ENCODE measurements at regions not wholly inside any gene's neighbourhood (a gene's known extent, or its start where the extent isn't known, plus 50 kb on each side); places are given as distances from the start of the nearest gene placed in this dataset.
"Not testable (repeated sequence)": the region's sequence is repeated elsewhere in the genome, so short reads cannot be mapped to it uniquely, and the experiment has no call there.

DNA sequence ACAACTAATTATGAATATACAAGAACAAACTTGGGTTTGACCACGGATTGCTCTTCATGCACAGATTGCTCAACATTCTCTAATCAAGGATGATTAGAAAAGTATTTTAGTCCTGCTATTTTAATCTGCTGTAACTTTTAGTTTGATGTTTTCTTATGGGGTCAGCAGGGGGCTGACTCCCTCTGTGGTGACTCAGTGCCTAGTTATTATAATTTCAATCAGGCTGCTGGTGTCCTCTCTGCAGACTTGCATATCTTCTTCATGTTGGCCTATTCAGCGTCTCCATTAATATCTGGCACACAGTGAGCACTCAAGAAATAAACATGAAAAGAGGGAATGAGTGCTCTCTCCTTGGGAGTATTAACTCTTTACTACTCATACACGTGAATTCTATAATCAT lies 223.8 kb upstream of the DDI1 start:
- no peak for FAIRE-seq
- no peak for DNase-seq (ENCODE audit: insufficient read length, low spot score)
- no peak for TF ChIP-seq POLR2A (IDR thresholded peaks at IDR 0.05; ENCODE audit: low read depth, low read length)

DNA sequence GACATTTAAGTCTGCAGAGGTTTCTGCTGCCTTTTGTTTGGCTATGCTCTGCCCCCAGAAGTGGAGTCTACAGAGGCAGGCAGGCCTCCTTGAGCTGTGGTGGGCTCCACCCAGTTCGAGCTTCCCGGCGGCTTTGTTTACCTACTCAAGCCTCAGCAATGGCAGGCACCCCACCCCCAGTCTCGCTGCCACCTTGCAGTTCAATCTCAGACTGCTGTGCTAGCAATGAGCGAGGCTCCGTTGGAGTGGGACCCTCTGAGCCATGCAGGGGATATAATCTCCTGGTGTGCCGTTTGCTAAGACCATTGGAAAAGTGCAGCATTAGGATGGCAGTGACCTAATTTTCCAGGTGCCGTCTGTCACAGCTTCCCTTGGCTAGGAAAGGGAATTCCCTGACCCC lies 216.1 kb upstream of the DDI1 start:
- FAIRE-seq; DNase-seq (ENCODE audit: insufficient read length, low spot score): not testable (repeated sequence)

DNA sequence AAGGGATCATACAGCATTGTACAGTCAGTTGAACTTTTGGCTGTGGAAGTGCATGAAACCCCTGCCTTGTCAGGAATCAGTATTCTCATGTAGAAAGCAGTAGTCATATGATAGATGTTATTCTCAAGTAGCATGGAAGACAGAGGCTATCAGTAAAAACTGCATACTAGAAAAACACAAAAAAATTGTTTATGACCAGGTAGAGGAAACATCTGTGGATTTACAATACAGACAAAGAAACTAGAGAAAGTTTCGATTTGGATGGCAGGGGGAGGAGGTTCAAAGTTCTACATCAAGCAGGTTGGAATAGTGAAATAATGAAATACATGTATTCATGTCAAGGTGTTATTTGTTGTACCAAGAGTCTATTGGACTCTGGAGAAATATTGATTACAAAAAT lies 212.3 kb upstream of the DDI1 start:
- no peak for TF ChIP-seq POLR2A (IDR thresholded peaks at IDR 0.05; ENCODE audit: low read depth, low read length)
- FAIRE-seq (no peak), DNase-seq (ENCODE audit: insufficient read length, low spot score) (no peak)

DNA sequence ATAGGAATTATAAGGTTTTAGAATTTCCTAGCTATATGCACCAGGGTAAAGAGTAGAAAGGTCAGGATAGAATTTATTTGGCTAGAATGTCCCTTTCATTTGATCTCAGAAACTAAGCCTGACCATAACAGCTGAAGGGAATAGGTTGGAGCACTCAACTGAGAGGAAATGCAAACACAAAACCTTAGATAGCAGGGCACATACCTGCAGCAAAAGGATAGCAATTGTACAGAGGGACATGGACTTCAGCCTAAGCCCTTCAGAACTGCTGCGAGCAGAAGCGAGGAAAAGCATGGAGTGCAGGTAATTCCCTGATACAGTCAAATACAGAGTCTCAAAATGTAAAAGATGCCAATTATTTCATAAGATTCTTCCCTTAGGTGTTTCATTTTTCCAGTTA lies 211.0 kb upstream of the DDI1 start:
- FAIRE-seq (no peak), DNase-seq (ENCODE audit: insufficient read length, low spot score) (no peak)
- TF ChIP-seq POLR2A (IDR thresholded peaks at IDR 0.05; ENCODE audit: low read depth, low read length), result no peak

DNA sequence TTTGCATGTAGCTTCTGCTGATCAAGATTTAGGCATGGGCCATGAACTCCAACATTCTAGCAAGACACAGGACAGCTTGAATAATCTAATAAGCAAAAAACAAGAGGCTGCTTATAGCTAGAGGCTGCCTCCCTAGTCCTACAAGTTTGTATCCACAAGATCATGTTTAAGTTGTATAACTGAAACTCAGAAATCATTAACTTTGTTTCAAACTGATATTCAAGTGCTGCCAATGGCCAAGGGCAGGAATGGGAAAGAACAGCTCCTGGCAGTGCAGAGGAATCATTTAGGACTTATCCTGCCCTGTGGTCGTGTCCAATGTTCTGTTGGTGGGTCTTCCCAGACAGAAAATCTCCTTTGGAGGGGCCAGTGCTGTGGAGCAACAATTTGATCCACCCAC lies 209.6 kb upstream of the DDI1 start:
- no peak for TF ChIP-seq POLR2A (IDR thresholded peaks at IDR 0.05; ENCODE audit: low read depth, low read length)
- FAIRE-seq (no peak), DNase-seq (ENCODE audit: insufficient read length, low spot score) (no peak)

DNA sequence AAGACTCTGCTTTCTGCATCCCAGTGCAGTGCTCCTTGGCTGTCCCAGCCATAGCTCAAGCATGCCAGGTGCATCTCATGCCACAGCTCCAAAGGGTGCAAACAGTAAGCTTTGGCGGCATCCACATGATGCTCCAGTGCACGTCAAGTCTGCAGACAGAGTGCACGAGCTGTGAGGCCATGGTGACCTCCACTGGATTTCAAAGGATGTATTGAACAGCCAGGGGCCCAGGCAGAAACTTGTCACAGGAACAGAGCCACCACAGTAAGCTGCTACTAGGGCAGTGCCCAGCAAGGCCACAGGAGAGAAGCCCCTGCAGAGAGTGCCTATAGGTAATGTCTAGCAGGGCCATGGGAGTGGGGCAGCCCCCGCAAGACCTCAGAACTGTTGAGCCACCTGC lies 206.8 kb upstream of the DDI1 start:
- FAIRE-seq (no peak), DNase-seq (ENCODE audit: insufficient read length, low spot score) (no peak)
- TF ChIP-seq POLR2A (IDR thresholded peaks at IDR 0.05; ENCODE audit: low read depth, low read length), result no peak

DNA sequence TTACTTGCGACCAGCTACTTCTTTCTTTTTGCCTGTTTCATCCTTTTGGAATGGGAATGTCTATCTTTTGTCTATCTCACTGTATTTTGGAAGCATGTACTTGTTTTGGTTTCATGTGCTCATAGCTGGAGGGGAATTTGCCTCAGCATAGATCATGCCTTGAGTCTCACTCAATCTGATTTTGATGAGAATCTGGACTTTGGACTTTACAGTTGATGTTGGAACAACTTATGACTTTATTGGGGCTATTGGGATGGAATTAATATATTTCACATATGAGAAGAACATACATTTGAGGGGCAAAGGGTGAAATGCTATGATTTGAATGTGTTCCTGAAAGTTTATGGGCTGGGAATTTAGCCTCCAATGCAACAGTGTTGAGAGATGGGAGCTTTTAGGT lies 206.2 kb upstream of the DDI1 start:
- TF ChIP-seq POLR2A (IDR thresholded peaks at IDR 0.05; ENCODE audit: low read depth, low read length), result no peak
- FAIRE-seq (no peak), DNase-seq (ENCODE audit: insufficient read length, low spot score) (no peak)

DNA sequence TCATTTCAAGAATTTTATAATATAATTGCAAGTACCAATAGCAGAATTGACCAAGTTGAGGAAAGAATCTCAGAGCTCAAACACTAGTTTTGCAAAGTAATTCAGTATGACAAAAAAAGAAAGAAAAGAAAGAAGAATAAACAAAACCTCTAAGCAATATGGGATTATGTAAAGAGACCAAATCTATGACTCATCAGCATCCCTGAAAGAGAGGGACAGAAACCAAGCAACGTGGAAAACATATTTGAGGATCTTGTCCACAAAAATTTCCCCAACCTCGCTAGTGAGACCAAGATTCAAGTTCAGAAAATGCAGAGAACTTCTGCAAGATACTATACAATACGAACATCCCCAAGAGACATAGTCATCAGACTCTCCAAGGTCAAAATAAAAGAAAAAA lies 203.7 kb upstream of the DDI1 start:
- DNase-seq (ENCODE audit: insufficient read length, low spot score) (no peak), FAIRE-seq (no peak)
- TF ChIP-seq POLR2A (IDR thresholded peaks at IDR 0.05; ENCODE audit: low read depth, low read length), result no peak

DNA sequence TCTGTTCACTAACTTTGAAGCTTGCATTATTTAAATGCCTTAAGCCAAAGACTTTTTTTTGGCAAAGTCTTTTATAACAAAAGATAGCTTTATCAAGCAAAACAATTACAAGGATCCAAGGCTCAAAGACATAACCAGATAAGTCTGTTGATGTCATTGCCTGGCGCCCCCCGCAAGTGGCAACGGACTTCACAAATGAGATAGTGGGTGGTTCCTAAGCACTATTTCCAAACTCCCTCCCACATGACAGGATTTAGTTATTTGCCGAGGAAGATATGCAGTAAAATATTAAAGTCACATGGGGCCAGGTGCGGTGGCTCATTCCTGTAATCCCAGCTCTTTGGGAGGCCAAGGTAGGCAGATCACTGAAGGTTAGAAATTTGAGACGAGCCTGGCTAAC lies 194.2 kb upstream of the DDI1 start:
- TF ChIP-seq POLR2A (IDR thresholded peaks at IDR 0.05; ENCODE audit: low read depth, low read length), result no peak
- FAIRE-seq (no peak), DNase-seq (ENCODE audit: insufficient read length, low spot score) (no peak)

DNA sequence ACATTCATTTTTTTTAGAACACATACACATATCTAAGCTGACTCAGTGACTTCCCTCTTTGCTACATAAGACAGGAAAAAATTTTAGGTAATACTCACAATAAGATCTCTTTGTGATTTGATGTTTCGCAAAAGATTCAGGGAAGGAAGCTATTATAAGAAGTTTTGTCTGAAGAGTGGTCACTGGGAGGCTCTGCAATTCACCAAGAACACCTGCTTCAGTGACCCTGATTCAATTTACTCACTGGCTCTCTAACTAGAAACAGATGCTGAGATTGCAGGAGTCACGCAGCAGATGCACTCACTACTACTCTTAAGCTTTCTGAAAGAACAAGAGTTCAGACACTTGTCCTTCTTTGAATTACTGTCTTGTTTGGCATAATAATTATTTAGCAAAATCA lies 193.6 kb upstream of the DDI1 start:
- FAIRE-seq, result no peak
- no peak for TF ChIP-seq POLR2A (IDR thresholded peaks at IDR 0.05; ENCODE audit: low read depth, low read length)
- no peak for DNase-seq (ENCODE audit: insufficient read length, low spot score)

DNA sequence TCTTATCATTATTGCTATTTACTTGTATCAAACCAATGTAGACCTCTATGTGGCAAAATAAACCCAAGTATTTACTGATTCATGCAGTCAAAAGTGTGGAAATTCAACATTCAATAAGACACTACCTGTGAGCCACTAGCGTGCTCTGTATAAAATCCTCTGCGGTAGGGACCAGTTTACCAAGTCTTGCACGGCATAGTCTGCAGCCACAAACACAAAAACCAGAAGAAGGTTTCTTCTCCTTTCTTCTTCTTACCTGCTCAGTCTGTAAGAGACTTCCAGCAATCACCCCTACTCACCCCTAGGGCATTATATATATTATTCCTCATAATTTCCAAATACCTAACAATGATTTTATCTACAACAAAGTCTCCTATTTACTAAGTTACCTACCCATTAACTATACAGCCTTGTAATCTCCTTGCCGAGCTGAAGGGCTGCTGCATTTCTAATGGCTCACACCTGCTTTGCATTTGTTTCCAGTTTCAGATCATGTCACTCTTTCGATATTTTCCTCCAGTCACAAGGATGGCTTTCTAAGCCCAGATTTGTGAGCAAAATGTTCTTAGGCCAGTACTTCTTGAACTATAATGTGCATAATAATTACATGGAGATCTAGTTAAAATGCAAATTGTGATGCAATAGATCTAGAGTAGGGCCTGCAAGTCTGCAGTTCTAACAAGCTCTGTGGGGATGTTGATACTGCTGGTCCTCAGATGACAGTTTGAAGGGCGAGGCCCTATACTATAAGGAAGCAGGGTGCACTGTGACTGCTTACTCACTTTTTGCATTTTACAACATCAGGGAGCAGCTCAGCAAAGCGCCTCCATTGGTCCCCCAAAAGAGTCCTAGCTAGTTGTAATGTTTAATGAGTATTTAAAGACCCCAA lies 191.9 kb upstream of the DDI1 start:
- FAIRE-seq (no peak), DNase-seq (ENCODE audit: insufficient read length, low spot score) (no peak)
- TF ChIP-seq POLR2A (IDR thresholded peaks at IDR 0.05; ENCODE audit: low read depth, low read length), result no peak

DNA sequence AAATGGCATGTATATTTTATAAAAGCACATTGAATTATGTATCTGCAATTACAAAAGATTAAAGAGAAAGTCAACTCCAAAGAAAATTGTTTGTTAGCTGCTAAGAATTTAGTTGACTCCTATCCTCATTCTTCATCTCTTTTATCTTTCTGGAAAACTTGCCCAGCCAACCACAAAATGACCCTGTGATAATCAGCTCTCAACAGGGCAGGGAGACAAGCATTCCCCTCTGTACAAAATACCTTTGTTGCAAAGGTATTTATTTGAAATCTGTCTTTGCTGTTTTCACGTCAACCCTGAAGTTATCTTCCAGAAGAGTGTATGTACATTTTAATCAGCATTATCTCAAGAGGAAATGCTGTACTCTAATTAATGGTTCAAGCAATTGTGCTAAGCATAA lies 191.1 kb upstream of the DDI1 start:
- FAIRE-seq (no peak), DNase-seq (ENCODE audit: insufficient read length, low spot score) (no peak)
- no peak for TF ChIP-seq POLR2A (IDR thresholded peaks at IDR 0.05; ENCODE audit: low read depth, low read length)

DNA sequence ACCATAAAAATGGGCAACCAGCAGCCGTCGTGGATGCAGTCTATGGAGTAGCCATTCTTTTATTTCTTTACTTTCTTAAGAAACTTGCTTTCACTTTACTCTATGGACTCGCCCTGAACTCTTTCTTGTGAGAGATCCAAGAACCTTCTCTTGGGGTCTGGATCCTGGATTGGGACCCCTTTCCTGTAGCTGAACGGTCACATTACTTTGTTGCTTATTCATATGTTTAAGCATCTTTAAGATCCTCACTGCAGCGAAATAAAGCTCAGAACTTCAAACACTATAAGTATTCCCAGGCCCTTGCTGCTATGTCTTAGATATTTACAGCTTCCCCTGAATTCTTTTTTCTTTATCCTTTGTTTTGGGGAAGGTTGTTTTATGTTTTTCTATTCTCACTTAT lies 187.8 kb upstream of the DDI1 start:
- no peak for TF ChIP-seq POLR2A (IDR thresholded peaks at IDR 0.05; ENCODE audit: low read depth, low read length)
- no peak for DNase-seq (ENCODE audit: insufficient read length, low spot score)
- no peak for FAIRE-seq

DNA sequence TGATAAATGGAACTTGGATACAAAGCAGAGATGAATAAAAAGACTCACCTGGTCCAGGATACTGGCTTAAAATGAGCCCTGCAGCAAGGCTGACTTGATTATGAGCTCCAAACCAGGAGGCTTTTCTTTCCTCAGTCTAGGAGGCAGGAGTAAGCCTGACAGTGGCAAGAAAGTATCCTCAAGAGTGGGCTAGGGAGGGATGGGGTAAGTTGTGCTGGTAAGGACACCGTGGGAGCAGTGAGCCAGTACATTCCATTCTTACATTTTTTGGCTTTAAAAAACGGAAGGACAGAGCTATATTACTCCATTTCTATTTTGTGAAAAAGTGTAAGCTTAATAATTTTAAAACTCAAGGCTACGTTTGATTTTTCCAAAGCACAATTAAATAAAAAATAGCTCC lies 187.1 kb upstream of the DDI1 start:
- TF ChIP-seq POLR2A (IDR thresholded peaks at IDR 0.05; ENCODE audit: low read depth, low read length), result no peak
- no peak for FAIRE-seq

DNA sequence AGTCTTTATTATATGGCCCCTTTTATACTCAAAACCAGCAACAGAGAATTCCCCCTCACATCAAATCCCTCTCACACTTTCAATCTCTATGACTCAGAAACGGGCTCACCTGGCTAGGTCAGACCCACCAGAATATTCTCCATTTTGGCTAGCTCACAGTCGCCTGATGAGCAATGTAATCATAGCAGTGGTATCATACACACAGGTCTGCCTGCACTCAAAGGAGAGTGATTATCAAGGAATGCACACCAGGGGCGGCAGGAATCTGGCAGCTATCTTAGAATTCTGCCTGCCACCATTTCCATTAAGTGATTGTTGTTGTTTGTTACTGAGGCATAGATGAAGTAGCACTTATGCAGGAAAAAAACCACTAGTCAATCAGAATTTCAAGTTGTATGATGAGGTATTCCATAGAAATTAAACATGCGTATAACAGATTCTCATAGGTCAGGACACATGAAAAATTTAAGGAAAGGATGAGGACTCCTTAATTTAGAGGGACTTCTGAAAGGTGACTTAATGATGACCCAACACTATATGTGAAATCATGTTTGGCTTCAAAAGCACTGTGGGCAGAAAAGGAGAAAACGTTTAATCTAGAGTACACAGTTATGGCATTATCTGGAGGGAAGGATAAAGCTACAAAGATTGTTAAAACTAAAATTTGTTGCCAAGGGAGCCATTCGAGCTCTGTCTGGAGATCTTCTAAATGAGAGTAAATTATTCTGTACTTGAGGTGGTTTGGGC lies 185.8 kb upstream of the DDI1 start:
- FAIRE-seq (no peak), DNase-seq (ENCODE audit: insufficient read length, low spot score) (no peak)
- no peak for TF ChIP-seq POLR2A (IDR thresholded peaks at IDR 0.05; ENCODE audit: low read depth, low read length)

More for the DNA sequence above, 187.1 kb upstream of the DDI1 start:
- DNase-seq (ENCODE audit: insufficient read length, low spot score), result no peak
